ENCODE measurements at regions not wholly inside any gene's neighbourhood (a gene's known extent, or its start where the extent isn't known, plus 50 kb on each side); places are given as distances from the start of the nearest gene placed in this dataset.

DNA sequence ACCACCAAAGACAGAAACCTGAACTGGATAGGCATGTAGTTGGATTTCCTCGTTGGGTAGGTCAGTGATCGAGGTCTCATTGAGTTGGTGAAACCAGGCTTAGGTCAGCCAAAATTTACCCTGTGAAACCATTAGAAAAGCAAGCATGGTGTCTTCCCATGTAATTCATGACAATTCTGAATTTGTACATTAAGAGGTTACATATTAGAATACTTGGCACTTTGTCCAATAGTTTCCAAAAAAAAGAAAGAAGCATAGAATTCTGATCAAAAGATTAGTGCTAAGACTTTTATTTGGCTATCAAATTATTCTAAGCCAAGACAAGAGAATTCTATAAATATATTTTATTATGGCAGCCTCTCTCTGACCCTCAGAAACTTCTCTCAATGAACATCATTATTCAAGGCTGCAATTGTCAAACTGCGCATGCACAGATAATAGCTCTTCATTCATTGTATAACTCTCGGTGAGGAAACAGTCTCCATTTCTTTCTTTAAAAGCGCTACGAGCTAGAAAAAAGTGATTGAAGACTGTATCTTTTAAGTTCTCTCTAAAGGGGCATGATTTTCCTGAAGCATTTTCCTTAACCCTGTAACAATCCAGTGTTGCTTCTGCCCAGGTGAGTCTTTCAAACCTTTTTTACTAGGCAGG is 79.1 kb upstream of the MYCN start:
- no peak for TF ChIP-seq CTCF (IDR thresholded peaks at IDR 0.05)

- TF ChIP-seq CTCF (IDR thresholded peaks at IDR 0.05) = no peak
These were observed 78.5 kb upstream of the MYCN start for GRCh38 chr2:15861898-15862297.

DNA sequence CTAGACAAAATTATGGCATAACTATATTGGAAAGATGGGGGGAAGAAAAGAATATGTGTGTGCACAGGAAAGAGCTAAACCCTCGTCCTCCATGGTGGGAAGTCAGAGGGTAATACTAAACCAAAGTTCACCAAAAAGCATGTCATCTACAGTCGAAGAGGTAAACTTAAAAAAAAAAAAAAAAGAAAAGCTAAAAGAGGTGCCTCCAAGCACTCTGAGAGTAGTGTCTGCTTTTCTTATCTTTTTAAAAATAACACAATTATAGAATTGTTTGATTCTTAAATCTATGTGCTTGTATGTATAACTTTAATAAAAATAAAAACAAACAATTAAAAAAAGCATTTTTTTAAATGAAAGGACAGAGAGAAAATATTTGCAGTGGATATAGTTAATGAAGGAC is 77.3 kb upstream of the MYCN start:
- TF ChIP-seq CTCF (IDR thresholded peaks at IDR 0.05) = no peak

DNA sequence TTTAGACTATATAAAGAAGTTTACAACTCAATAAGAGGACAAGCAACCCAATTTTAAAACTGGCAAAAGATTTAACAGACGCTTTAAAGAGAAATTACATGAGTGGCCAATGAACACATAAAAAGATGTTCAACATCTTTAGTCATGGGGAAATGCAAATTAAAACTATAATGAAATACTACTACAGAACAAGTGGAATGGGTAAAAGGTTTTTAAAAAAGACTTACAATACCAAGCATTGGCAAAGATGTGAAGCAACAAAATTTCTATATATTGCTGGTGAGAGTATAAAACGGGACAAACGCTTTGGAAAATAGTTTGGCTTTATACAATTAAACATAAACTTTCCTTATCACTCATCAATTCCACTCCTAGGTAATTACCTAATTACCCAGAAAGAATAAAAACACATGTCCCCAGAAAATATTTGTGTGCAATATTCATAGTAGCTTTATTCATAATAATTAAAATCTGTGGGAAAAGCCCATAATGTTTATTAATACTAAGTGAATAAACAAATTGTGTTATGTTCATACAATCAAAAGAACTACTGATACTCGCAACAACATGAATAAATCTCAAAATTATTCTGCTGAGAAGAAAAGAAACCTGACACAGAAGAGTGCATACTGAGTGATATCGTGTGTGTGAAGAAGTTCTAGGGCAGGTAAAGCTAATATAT is 76.7 kb upstream of the MYCN start:
- no peak for TF ChIP-seq CTCF (IDR thresholded peaks at IDR 0.05)

GRCh38 chr2:15864176-15864769 is 76.1 kb upstream of the MYCN start:
- no peak for TF ChIP-seq CTCF (IDR thresholded peaks at IDR 0.05)

DNA sequence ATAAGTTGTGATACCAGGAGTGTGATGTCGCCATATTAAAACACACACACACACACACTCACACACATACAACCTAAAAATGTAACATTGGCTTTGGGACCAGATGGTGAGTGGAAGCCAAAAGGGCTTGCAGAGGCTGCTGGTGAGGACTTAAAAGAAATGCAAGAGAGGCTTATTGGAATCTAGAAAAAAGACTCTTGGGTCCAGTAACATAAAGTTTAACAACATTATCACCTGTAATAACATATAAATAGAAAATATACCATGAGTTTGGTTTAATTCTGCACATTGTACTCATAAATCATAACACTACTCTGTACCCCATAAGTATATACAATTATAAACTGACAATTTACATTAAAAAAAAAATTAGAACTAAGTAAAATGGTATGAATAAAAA is 74.4 kb upstream of the MYCN start:
- TF ChIP-seq CTCF (IDR thresholded peaks at IDR 0.05) = no peak

- TF ChIP-seq CTCF (IDR thresholded peaks at IDR 0.05) = no peak
These were observed 73.7 kb upstream of the MYCN start for GRCh38 chr2:15866563-15867193.

Data from LNCAP (cell line).